ENCODE measurements at regions not wholly inside any gene's neighbourhood (a gene's known extent, or its start where the extent isn't known, plus 50 kb on each side); places are given as distances from the start of the nearest gene placed in this dataset.

DNA sequence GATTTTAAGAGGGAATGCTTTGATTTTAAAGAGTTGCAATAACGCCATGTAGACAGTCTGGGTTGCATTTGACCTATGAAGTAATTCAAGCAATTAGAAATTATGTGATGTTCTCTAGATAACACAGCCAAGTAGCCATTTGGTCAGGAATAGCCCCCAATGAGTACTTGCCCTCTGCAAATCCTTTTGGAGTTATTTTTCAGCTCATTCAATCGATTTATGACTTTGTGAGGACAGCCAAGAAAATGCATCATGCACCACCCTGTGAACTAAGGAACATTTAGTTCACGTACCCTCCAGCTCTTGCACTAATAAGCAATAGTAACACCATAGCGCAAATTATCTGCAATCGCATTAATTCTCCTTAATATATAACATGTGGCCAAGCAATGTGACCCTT, 552.6 kb upstream of the INTU start:
- Histone ChIP-seq H3K36me3 (ENCODE audit: insufficient read depth, low read length) (no peaks in the 10 kb centered on the region), H3K4me1 (ENCODE audit: insufficient read depth, low read length) (no peaks in the 10 kb centered on the region), H3K27ac (ENCODE audit: low read depth, low read length) (no peak overlapping the region), H3K27me3 (ENCODE audit: insufficient read depth, low read length, poor library complexity, severe bottlenecking) (no peaks in the 10 kb centered on the region), H3K9me3 (ENCODE audit: low read length) (no peaks in the 10 kb centered on the region), H3K4me3 (ENCODE audit: low read length) (no peak overlapping the region)
- Mint-ChIP-seq H3K36me3 (no peaks in the 10 kb centered on the region), H3K9me3 (peaks cover 2 to 16% (median 4%) of the 10 kb centered on the region in 5 donors), H3K4me3 (no peak overlapping the region), H3K27ac (no peak overlapping the region), H3K4me1 (no peaks in the 10 kb centered on the region), H3K27me3 (no peaks in the 10 kb centered on the region)
- DNase-seq: no peak
- ChIA-PET CTCF (no interaction called here), POLR2A (no interaction called here)

GRCh38 chr4:127081041-127081440, 551.7 kb upstream of the INTU start:
- POLR2A ChIA-PET: no interaction called here
- H3K36me3 ChIP-seq (ENCODE audit: insufficient read depth, low read length): no peaks in the 10 kb centered on the region
- CTCF ChIA-PET: no interaction called here

GRCh38 chr4:127082986-127083385, 549.8 kb upstream of the INTU start:
- H3K4me3 Mint-ChIP-seq: no peak overlapping the region
- CTCF ChIA-PET: no interaction called here
- no peaks in the 10 kb centered on the region for H3K4me1 ChIP-seq (ENCODE audit: insufficient read depth, low read length)
- DNase-seq: no peak
- no peak overlapping the region for H3K4me3 ChIP-seq (ENCODE audit: low read length)
- H3K9me3 Mint-ChIP-seq: peaks cover 6 to 18% (median 14%) of the 10 kb centered on the region in 5 donors
- H3K4me1 Mint-ChIP-seq: no peaks in the 10 kb centered on the region
- no peaks in the 10 kb centered on the region for H3K36me3 ChIP-seq (ENCODE audit: insufficient read depth, low read length)
- no peak overlapping the region for H3K27ac Mint-ChIP-seq
- no peaks in the 10 kb centered on the region for H3K9me3 ChIP-seq (ENCODE audit: low read length)
- POLR2A ChIA-PET: no interaction called here
- H3K27me3 Mint-ChIP-seq: peaks cover 0 to 1% of the 10 kb centered on the region in 2 donors
- no peaks in the 10 kb centered on the region for H3K27me3 ChIP-seq (ENCODE audit: insufficient read depth, low read length, poor library complexity, severe bottlenecking)
- H3K27ac ChIP-seq (ENCODE audit: low read depth, low read length): no peak overlapping the region
- H3K36me3 Mint-ChIP-seq: no peaks in the 10 kb centered on the region

More at GRCh38 chr4:127081041-127081440, 551.7 kb upstream of the INTU start:
- no peak for DNase-seq
- Mint-ChIP-seq H3K27me3 (no peaks in the 10 kb centered on the region), H3K27ac (no peak overlapping the region), H3K4me1 (no peaks in the 10 kb centered on the region), H3K4me3 (no peak overlapping the region), H3K36me3 (no peaks in the 10 kb centered on the region), H3K9me3 (peaks cover 4 to 16% (median 7%) of the 10 kb centered on the region in 5 donors)
- H3K4me3 ChIP-seq (ENCODE audit: low read length): no peak overlapping the region
- H3K27me3 ChIP-seq (ENCODE audit: insufficient read depth, low read length, poor library complexity, severe bottlenecking): no peaks in the 10 kb centered on the region
- H3K4me1 ChIP-seq (ENCODE audit: insufficient read depth, low read length): no peaks in the 10 kb centered on the region
- no peak overlapping the region for H3K27ac ChIP-seq (ENCODE audit: low read depth, low read length)
- H3K9me3 ChIP-seq (ENCODE audit: low read length): no peaks in the 10 kb centered on the region

- no peak overlapping the region for H3K27ac Mint-ChIP-seq
- H3K27me3 Mint-ChIP-seq: peaks cover 0 to 1% of the 10 kb centered on the region in 2 donors
- H3K4me1 ChIP-seq (ENCODE audit: insufficient read depth, low read length): no peaks in the 10 kb centered on the region
- H3K36me3 Mint-ChIP-seq: no peaks in the 10 kb centered on the region
- peaks cover 8 to 22% (median 19%) of the 10 kb centered on the region in 5 donors for H3K9me3 Mint-ChIP-seq
- no peak overlapping the region for H3K4me3 Mint-ChIP-seq
- H3K36me3 ChIP-seq (ENCODE audit: insufficient read depth, low read length): no peaks in the 10 kb centered on the region
- no peak overlapping the region for H3K4me3 ChIP-seq (ENCODE audit: low read length)
- ChIA-PET CTCF (no interaction called here), POLR2A (no interaction called here)
- no peak overlapping the region for H3K27ac ChIP-seq (ENCODE audit: low read depth, low read length)
- DNase-seq: no peak
- H3K27me3 ChIP-seq (ENCODE audit: insufficient read depth, low read length, poor library complexity, severe bottlenecking): no peaks in the 10 kb centered on the region
- no peaks in the 10 kb centered on the region for H3K4me1 Mint-ChIP-seq
- H3K9me3 ChIP-seq (ENCODE audit: low read length): no peaks in the 10 kb centered on the region
Observed at GRCh38 chr4:127084666-127085065, 548.1 kb upstream of the INTU start.

- H3K27me3 Mint-ChIP-seq: no peaks in the 10 kb centered on the region
- CTCF ChIA-PET: no interaction called here
- POLR2A ChIA-PET: no interaction called here
Observed at GRCh38 chr4:127097061-127097460, 535.7 kb upstream of the INTU start.

GRCh38 chr4:127102361-127102760, 530.4 kb upstream of the INTU start:
- DNase-seq: no peak
- H3K27ac ChIP-seq (ENCODE audit: low read depth, low read length): no peak overlapping the region
- no peaks in the 10 kb centered on the region for H3K36me3 ChIP-seq (ENCODE audit: insufficient read depth, low read length)
- H3K27ac Mint-ChIP-seq: no peak overlapping the region
- no peaks in the 10 kb centered on the region for H3K36me3 Mint-ChIP-seq
- H3K9me3 Mint-ChIP-seq: peaks cover 4 to 20% (median 7%) of the 10 kb centered on the region in 5 donors
- POLR2A ChIA-PET: no interaction called here
- H3K4me3 ChIP-seq (ENCODE audit: low read length): no peak overlapping the region
- H3K4me1 ChIP-seq (ENCODE audit: insufficient read depth, low read length): no peaks in the 10 kb centered on the region
- H3K9me3 ChIP-seq (ENCODE audit: low read length): no peaks in the 10 kb centered on the region
- H3K4me1 Mint-ChIP-seq: no peaks in the 10 kb centered on the region
- H3K27me3 Mint-ChIP-seq: no peaks in the 10 kb centered on the region
- H3K27me3 ChIP-seq (ENCODE audit: insufficient read depth, low read length, poor library complexity, severe bottlenecking): no peaks in the 10 kb centered on the region
- CTCF ChIA-PET: no interaction called here
- H3K4me3 Mint-ChIP-seq: no peak overlapping the region

More at GRCh38 chr4:127097061-127097460, 535.7 kb upstream of the INTU start:
- Histone ChIP-seq H3K27me3 (ENCODE audit: insufficient read depth, low read length, poor library complexity, severe bottlenecking) (no peaks in the 10 kb centered on the region), H3K36me3 (ENCODE audit: insufficient read depth, low read length) (no peaks in the 10 kb centered on the region), H3K4me3 (ENCODE audit: low read length) (no peak overlapping the region), H3K27ac (ENCODE audit: low read depth, low read length) (no peak overlapping the region), H3K9me3 (ENCODE audit: low read length) (no peaks in the 10 kb centered on the region), H3K4me1 (ENCODE audit: insufficient read depth, low read length) (no peaks in the 10 kb centered on the region)
- Mint-ChIP-seq H3K36me3 (no peaks in the 10 kb centered on the region), H3K4me3 (no peak overlapping the region), H3K4me1 (no peaks in the 10 kb centered on the region), H3K9me3 (peaks cover 0 to 9% (median 2%) of the 10 kb centered on the region in 5 donors), H3K27ac (no peak overlapping the region)
- DNase-seq: no peak

GRCh38 chr4:127103681-127104115, 529.1 kb upstream of the INTU start:
- Histone ChIP-seq H3K36me3 (ENCODE audit: insufficient read depth, low read length) (no peaks in the 10 kb centered on the region), H3K4me1 (ENCODE audit: insufficient read depth, low read length) (no peaks in the 10 kb centered on the region), H3K9me3 (ENCODE audit: low read length) (no peaks in the 10 kb centered on the region), H3K27ac (ENCODE audit: low read depth, low read length) (no peak overlapping the region), H3K27me3 (ENCODE audit: insufficient read depth, low read length, poor library complexity, severe bottlenecking) (no peaks in the 10 kb centered on the region), H3K4me3 (ENCODE audit: low read length) (no peak overlapping the region)
- no peak for DNase-seq
- Mint-ChIP-seq H3K4me1 (no peaks in the 10 kb centered on the region), H3K36me3 (no peaks in the 10 kb centered on the region), H3K4me3 (no peak overlapping the region), H3K27me3 (no peaks in the 10 kb centered on the region), H3K9me3 (peaks cover 4 to 25% (median 11%) of the 10 kb centered on the region in 5 donors), H3K27ac (no peak overlapping the region)
- ChIA-PET CTCF (no interaction called here), POLR2A (no interaction called here)

DNA sequence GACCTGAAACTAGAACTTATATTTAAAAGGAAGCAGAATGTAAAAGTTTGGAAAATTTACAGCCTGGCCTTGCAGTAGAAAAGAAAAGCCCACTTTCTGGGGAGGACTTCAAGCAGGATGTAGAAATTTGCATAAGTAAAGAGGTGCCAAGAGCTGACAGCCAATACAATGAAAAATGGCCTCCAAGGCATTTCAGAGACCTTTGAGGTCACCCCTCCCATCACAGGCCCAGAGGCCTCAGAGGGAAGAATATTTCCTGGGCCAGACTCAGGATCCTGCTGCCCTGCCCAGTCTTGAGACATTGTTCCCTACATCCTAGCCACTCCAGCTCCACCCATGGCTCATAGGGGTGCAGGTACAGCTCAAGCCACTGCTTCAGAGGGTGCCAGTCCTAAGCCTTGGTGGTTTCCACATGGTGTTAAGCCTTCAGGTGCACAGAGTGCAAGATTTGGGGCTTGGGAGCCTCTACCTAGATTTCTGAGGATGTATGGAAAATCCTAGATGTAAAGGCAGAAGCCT, 518.9 kb upstream of the INTU start:
- Histone ChIP-seq H3K27me3 (ENCODE audit: insufficient read depth, low read length, poor library complexity, severe bottlenecking) (no peaks in the 10 kb centered on the region), H3K4me3 (ENCODE audit: low read length) (no peak overlapping the region), H3K27ac (ENCODE audit: low read depth, low read length) (no peak overlapping the region), H3K36me3 (ENCODE audit: insufficient read depth, low read length) (no peaks in the 10 kb centered on the region), H3K9me3 (ENCODE audit: low read length) (no peaks in the 10 kb centered on the region), H3K4me1 (ENCODE audit: insufficient read depth, low read length) (no peaks in the 10 kb centered on the region)
- no peak for DNase-seq
- ChIA-PET CTCF (no interaction called here), POLR2A (no interaction called here)
- Mint-ChIP-seq H3K4me1 (no peaks in the 10 kb centered on the region), H3K4me3 (no peak overlapping the region), H3K27ac (no peak overlapping the region), H3K36me3 (no peaks in the 10 kb centered on the region), H3K27me3 (no peaks in the 10 kb centered on the region), H3K9me3 (peaks cover 0 to 17% (median 7%) of the 10 kb centered on the region in 5 donors)

DNA sequence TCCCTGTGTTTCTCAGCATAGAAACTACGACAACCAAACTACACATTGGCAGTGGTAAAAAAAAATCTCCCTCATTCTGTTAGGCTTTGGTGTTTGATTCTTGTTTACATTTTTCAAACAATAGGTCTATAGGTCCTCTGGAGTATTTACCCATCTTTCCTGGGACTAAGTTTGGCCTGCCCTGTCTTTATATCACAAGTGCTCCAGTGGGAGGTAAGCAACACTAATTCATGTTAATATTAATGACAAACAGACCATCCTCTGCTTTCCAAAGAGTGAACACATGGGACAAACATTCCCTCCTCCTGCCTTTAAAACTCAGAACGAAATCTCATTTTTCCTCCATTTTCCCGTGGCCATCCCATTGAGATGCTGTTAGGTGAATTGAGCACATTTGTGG, 514.1 kb upstream of the INTU start:
- no peak overlapping the region for H3K4me3 ChIP-seq (ENCODE audit: low read length)
- H3K27me3 ChIP-seq (ENCODE audit: insufficient read depth, low read length, poor library complexity, severe bottlenecking): no peaks in the 10 kb centered on the region
- H3K27ac Mint-ChIP-seq: no peak overlapping the region
- DNase-seq: no peak
- no peaks in the 10 kb centered on the region for H3K4me1 ChIP-seq (ENCODE audit: insufficient read depth, low read length)
- H3K36me3 ChIP-seq (ENCODE audit: insufficient read depth, low read length): no peaks in the 10 kb centered on the region
- H3K4me3 Mint-ChIP-seq: no peak overlapping the region
- no peaks in the 10 kb centered on the region for H3K27me3 Mint-ChIP-seq
- ChIA-PET POLR2A (no interaction called here), CTCF (no interaction called here)
- no peak overlapping the region for H3K27ac ChIP-seq (ENCODE audit: low read depth, low read length)
- no peaks in the 10 kb centered on the region for H3K36me3 Mint-ChIP-seq
- H3K4me1 Mint-ChIP-seq: no peaks in the 10 kb centered on the region
- H3K9me3 ChIP-seq (ENCODE audit: low read length): no peaks in the 10 kb centered on the region
- H3K9me3 Mint-ChIP-seq: peaks cover 0 to 33% (median 8%) of the 10 kb centered on the region in 5 donors
